ENCODE measurements at regions not wholly inside any gene's neighbourhood (a gene's known extent, or its start where the extent isn't known, plus 50 kb on each side); places are given as distances from the start of the nearest gene placed in this dataset.

GRCh38 chr22:49590851-49591445 is 236.7 kb downstream of the BRD1 start:
- H3K4me1 ChIP-seq (ENCODE audit: insufficient read depth, poor library complexity, severe bottlenecking) = no peaks in the 10 kb centered on the region
- ATAC-seq (ENCODE audit: low read depth) (no peak), DNase-seq (ENCODE audit: low spot score) (peak; percentile 42)
- no peaks in the 10 kb centered on the region for H3K27me3 ChIP-seq (ENCODE audit: insufficient read depth, poor library complexity, severe bottlenecking)
- TF ChIP-seq CTCF (IDR thresholded peaks at IDR 0.05; ENCODE audit: poor library complexity, severe bottlenecking) = no peak
- H3K36me3 ChIP-seq (ENCODE audit: low read depth) = no peaks in the 10 kb centered on the region
- H3K27ac ChIP-seq (ENCODE audit: poor library complexity, severe bottlenecking) = no peak overlapping the region
- peaks cover 3% of the 10 kb centered on the region for H3K9me3 ChIP-seq (ENCODE audit: severe bottlenecking)
- no peak overlapping the region for H3K4me3 ChIP-seq (ENCODE audit: severe bottlenecking)

DNA sequence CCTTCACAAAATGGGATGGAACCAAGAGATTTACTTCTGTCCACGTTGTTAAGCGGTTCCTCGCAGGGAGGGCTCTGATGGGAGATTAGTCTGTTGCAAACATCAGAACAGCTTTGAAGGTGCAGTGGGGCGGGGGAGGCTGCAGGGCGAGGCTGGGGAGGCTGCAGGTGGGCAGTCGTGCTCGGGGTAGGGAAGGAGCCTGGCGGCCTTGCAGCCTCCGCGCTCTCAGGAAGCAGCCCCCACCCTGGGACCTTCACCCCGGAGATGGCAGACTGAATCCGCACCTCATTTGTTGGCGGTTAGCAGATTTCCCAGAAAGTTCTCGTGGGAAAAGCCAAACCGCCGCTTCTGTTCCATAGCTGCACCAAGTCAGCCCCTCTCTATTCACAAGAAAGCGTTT is 237.3 kb downstream of the BRD1 start:
- Histone ChIP-seq H3K36me3 (ENCODE audit: low read depth) (no peaks in the 10 kb centered on the region), H3K27me3 (ENCODE audit: insufficient read depth, poor library complexity, severe bottlenecking) (no peaks in the 10 kb centered on the region)
- no peak for DNase-seq (ENCODE audit: low spot score)

GRCh38 chr22:49589811-49590210 is 237.9 kb downstream of the BRD1 start:
- H3K4me1 ChIP-seq (ENCODE audit: insufficient read depth, poor library complexity, severe bottlenecking) = no peaks in the 10 kb centered on the region
- no peaks in the 10 kb centered on the region for H3K27me3 ChIP-seq (ENCODE audit: insufficient read depth, poor library complexity, severe bottlenecking)
- H3K36me3 ChIP-seq (ENCODE audit: low read depth) = no peaks in the 10 kb centered on the region
- ATAC-seq (ENCODE audit: low read depth) (no peak), DNase-seq (ENCODE audit: low spot score) (peak; percentile 32)
- no peak overlapping the region for H3K4me3 ChIP-seq (ENCODE audit: severe bottlenecking)
- peaks cover 3% of the 10 kb centered on the region for H3K9me3 ChIP-seq (ENCODE audit: severe bottlenecking)
- H3K27ac ChIP-seq (ENCODE audit: poor library complexity, severe bottlenecking) = no peak overlapping the region
- no peak for TF ChIP-seq CTCF (IDR thresholded peaks at IDR 0.05; ENCODE audit: poor library complexity, severe bottlenecking)

More for the DNA sequence above, 237.3 kb downstream of the BRD1 start:
- no peak for ATAC-seq (ENCODE audit: low read depth)
- Histone ChIP-seq H3K4me1 (ENCODE audit: insufficient read depth, poor library complexity, severe bottlenecking) (no peaks in the 10 kb centered on the region), H3K4me3 (ENCODE audit: severe bottlenecking) (no peak overlapping the region), H3K27ac (ENCODE audit: poor library complexity, severe bottlenecking) (no peak overlapping the region), H3K9me3 (ENCODE audit: severe bottlenecking) (peaks cover 3% of the 10 kb centered on the region)
- no peak for TF ChIP-seq CTCF (IDR thresholded peaks at IDR 0.05; ENCODE audit: poor library complexity, severe bottlenecking)

GRCh38 chr22:49589301-49589700 is 238.4 kb downstream of the BRD1 start:
- no peak overlapping the region for H3K27ac ChIP-seq (ENCODE audit: poor library complexity, severe bottlenecking)
- H3K36me3 ChIP-seq (ENCODE audit: low read depth) = no peaks in the 10 kb centered on the region
- no peaks in the 10 kb centered on the region for H3K4me1 ChIP-seq (ENCODE audit: insufficient read depth, poor library complexity, severe bottlenecking)
- ATAC-seq (ENCODE audit: low read depth) (no peak), DNase-seq (ENCODE audit: low spot score) (peak; percentile 29)
- H3K9me3 ChIP-seq (ENCODE audit: severe bottlenecking) = peaks cover 3% of the 10 kb centered on the region
- no peak overlapping the region for H3K4me3 ChIP-seq (ENCODE audit: severe bottlenecking)
- TF ChIP-seq CTCF (IDR thresholded peaks at IDR 0.05; ENCODE audit: poor library complexity, severe bottlenecking) = no peak
- H3K27me3 ChIP-seq (ENCODE audit: insufficient read depth, poor library complexity, severe bottlenecking) = no peaks in the 10 kb centered on the region

- H3K27me3 ChIP-seq (ENCODE audit: insufficient read depth, poor library complexity, severe bottlenecking) = no peaks in the 10 kb centered on the region
- no peak for ATAC-seq (ENCODE audit: low read depth)
- H3K4me1 ChIP-seq (ENCODE audit: insufficient read depth, poor library complexity, severe bottlenecking) = no peaks in the 10 kb centered on the region
- H3K9me3 ChIP-seq (ENCODE audit: severe bottlenecking) = peaks cover 3% of the 10 kb centered on the region
- peak; percentile 31 for DNase-seq (ENCODE audit: low spot score)
- H3K27ac ChIP-seq (ENCODE audit: poor library complexity, severe bottlenecking) = no peak overlapping the region
- no peak for TF ChIP-seq CTCF (IDR thresholded peaks at IDR 0.05; ENCODE audit: poor library complexity, severe bottlenecking)
- no peaks in the 10 kb centered on the region for H3K36me3 ChIP-seq (ENCODE audit: low read depth)
- no peak overlapping the region for H3K4me3 ChIP-seq (ENCODE audit: severe bottlenecking)
Observed at GRCh38 chr22:49588739-49589138, 238.9 kb downstream of the BRD1 start.
